GM10248 (cell line): ENCODE measurements at regions not wholly inside any gene's neighbourhood (a gene's known extent, or its start where the extent isn't known, plus 50 kb on each side); places are given as distances from the start of the nearest gene placed in this dataset.

Experiments used
- CTCF ChIA-PET: fragments of 300-600 bp; sonication (Branson Sonifier 250); formaldehyde crosslinking; extraction: SDS; loops from one replicate; lab custom pipeline; 2021; ENCODE audit warnings: antibody characterized with exemption; lab: Yijun Ruan, JAX
- POLR2A ChIA-PET: fragments of 350-650 bp; sonication (Branson Sonifier 250); formaldehyde crosslinking; extraction: SDS; loops from one replicate; lab custom pipeline; 2020; ENCODE audit warnings: antibody characterized with exemption; lab: Yijun Ruan, JAX
- DNase-seq: peaks from one replicate; pipeline ENCODE4 v3.0.0; 2012; ENCODE audit errors: extremely low spot score
- CTCF ChIP-seq: IDR thresholded peaks from 2 replicates; pipeline ENCODE4 v1.5.1; 2012; ENCODE audit warnings: mild to moderate bottlenecking, low read depth; ENCODE audit errors: extremely low read depth, missing control alignments, control extremely low read depth

- ChIA-PET CTCF (interaction anchor here (1.1 kb wide), 1 partner anchor 10 kb away, joined by 3 read pairs; no protein-coding TSS in a partner anchor), POLR2A (no interaction called here)
- no peak for TF ChIP-seq CTCF
- no peak for DNase-seq
Measured at GRCh38 chr13:109344552-109345157, 441.7 kb downstream of the IRS2 start.

GRCh38 chr13:109336730-109337129, 449.7 kb downstream of the IRS2 start:
- POLR2A ChIA-PET = no interaction called here
- CTCF ChIA-PET = no interaction called here
- DNase-seq = no peak
- TF ChIP-seq CTCF = no peak

GRCh38 chr13:109333893-109334651, 452.3 kb downstream of the IRS2 start:
- TF ChIP-seq CTCF = no peak
- CTCF ChIA-PET = no interaction called here
- POLR2A ChIA-PET = no interaction called here
- no peak for DNase-seq

GRCh38 chr13:109332506-109333499, 453.6 kb downstream of the IRS2 start:
- ChIA-PET POLR2A (no interaction called here), CTCF (no interaction called here)
- DNase-seq = no peak
- no peak for TF ChIP-seq CTCF

GRCh38 chr13:109331898-109332297, 454.5 kb downstream of the IRS2 start:
- no peak for TF ChIP-seq CTCF
- ChIA-PET CTCF (no interaction called here), POLR2A (no interaction called here)
- no peak for DNase-seq

- CTCF ChIA-PET = no interaction called here
- no peak for TF ChIP-seq CTCF
- DNase-seq = no peak
- POLR2A ChIA-PET = no interaction called here
Measured at GRCh38 chr13:109331011-109331433, 455.4 kb downstream of the IRS2 start.
